Nephron progenitor cell (in vitro differentiated cells): ENCODE measurements at regions not wholly inside any gene's neighbourhood (a gene's known extent, or its start where the extent isn't known, plus 50 kb on each side); places are given as distances from the start of the nearest gene placed in this dataset.

Experiments
- DNase-seq: peaks from one replicate; pipeline ENCODE4 v3.0.0; 2021
- H3K27ac Mint-ChIP-seq: 2 replicates; pipeline ENCODE4 v1.8.0; 2021; ENCODE audit warnings: mild to moderate bottlenecking, moderate library complexity, mixed read lengths
- H3K27me3 Mint-ChIP-seq: 2 replicates; pipeline ENCODE4 v1.8.0; 2021; ENCODE audit warnings: mild to moderate bottlenecking, low read depth, mixed read lengths; ENCODE audit not compliant: poor library complexity
- H3K36me3 Mint-ChIP-seq: 2 replicates; pipeline ENCODE4 v1.8.0; 2021; ENCODE audit warnings: low read depth, mixed read lengths
- H3K4me1 Mint-ChIP-seq: 2 replicates; pipeline ENCODE4 v1.8.0; 2021; ENCODE audit warnings: mixed read lengths
- H3K4me3 Mint-ChIP-seq: 2 replicates; pipeline ENCODE4 v1.8.0; 2021; ENCODE audit warnings: mild to moderate bottlenecking, moderate library complexity, mixed read lengths
- H3K9me3 Mint-ChIP-seq: 2 replicates; pipeline ENCODE4 v1.8.0; 2021; ENCODE audit warnings: mild to moderate bottlenecking, moderate library complexity, mixed read lengths
- TF ChIP-seq, protein P1 (sequence below): fragments of 200-600 bp; sonication (generic); IDR thresholded peaks from 2 replicates; pipeline ENCODE4 v1.5.0; 2021; ENCODE audit warnings: antibody characterized with exemption

DNA sequence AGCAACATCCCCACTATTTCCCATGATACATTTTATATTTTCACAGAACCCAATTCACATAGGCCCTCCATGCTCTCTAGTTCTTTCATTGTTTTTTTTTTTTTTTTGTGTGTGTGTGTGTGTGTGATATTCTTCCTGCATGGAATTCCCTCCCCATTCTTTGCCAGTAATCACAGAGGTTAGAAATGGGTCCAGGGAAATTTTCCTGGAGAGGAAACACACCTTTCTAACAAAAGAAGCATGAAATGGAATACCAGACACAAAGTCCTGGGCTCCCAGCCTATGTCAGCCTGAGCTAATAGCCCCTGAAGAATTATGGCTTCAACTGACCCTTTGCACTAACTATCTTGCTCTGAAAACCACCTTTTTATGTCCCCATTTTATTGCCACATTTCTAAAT lies 194.2 kb upstream of the NT5E start:
- peaks cover 3% of the 10 kb centered on the region for H3K27me3 Mint-ChIP-seq
- TF ChIP-seq, protein P1, sequence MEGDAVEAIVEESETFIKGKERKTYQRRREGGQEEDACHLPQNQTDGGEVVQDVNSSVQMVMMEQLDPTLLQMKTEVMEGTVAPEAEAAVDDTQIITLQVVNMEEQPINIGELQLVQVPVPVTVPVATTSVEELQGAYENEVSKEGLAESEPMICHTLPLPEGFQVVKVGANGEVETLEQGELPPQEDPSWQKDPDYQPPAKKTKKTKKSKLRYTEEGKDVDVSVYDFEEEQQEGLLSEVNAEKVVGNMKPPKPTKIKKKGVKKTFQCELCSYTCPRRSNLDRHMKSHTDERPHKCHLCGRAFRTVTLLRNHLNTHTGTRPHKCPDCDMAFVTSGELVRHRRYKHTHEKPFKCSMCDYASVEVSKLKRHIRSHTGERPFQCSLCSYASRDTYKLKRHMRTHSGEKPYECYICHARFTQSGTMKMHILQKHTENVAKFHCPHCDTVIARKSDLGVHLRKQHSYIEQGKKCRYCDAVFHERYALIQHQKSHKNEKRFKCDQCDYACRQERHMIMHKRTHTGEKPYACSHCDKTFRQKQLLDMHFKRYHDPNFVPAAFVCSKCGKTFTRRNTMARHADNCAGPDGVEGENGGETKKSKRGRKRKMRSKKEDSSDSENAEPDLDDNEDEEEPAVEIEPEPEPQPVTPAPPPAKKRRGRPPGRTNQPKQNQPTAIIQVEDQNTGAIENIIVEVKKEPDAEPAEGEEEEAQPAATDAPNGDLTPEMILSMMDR: no peak
- no peak overlapping the region for H3K4me3 Mint-ChIP-seq
- peaks cover 5% of the 10 kb centered on the region for H3K36me3 Mint-ChIP-seq
- peaks cover 5% of the 10 kb centered on the region for H3K9me3 Mint-ChIP-seq
- H3K27ac Mint-ChIP-seq: peak overlapping the region; percentile 24
- peaks cover 34% of the 10 kb centered on the region for H3K4me1 Mint-ChIP-seq
- DNase-seq: peak; percentile 23

DNA sequence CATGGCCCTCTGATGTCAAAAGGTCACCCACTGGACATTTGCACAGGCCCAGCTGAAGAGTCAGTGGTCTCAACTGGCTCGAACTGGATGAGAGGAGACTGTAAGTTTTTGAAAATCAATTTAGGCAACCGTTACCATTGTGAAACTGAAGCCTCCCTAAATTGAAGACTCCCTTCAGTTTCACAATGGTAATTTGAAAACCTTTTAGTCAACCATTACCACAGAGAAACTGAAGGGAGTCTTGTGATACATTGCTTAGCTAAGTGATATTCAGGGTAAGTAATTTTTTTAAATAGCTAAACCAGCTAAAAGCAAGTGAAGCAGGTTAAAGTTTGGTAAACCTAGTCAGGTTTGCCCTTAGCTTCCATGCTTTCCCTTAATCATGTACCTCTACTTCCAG lies 197.3 kb upstream of the NT5E start:
- Mint-ChIP-seq H3K4me3 (no peak overlapping the region), H3K36me3 (peaks cover 5% of the 10 kb centered on the region), H3K4me1 (peaks cover 23% of the 10 kb centered on the region), H3K27ac (no peak overlapping the region), H3K27me3 (peaks cover 13% of the 10 kb centered on the region), H3K9me3 (peaks cover 17% of the 10 kb centered on the region)
- TF ChIP-seq, protein P1: no peak
- no peak for DNase-seq

DNA sequence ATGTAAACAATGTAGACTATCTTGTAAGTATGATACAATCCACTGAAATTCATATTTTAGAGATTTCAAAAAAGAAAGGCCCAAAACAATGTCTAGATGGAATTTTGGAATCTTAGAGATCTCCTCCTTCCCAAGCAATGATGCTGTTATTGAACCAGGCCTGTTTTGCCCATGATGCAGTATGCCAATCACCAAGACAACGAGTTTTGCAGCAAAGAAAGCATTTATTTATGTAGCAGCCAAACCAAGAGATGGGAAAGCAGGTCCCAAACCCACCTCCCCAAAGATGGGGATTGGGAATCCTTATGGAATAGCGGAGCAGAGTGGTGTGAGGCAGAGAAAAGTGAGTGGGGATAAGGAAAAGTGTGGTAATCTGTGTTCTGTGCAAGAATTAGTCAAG lies 197.8 kb upstream of the NT5E start:
- peaks cover 13% of the 10 kb centered on the region for H3K27me3 Mint-ChIP-seq
- H3K4me1 Mint-ChIP-seq: peaks cover 23% of the 10 kb centered on the region
- H3K9me3 Mint-ChIP-seq: peaks cover 17% of the 10 kb centered on the region
- no peak for DNase-seq
- no peak overlapping the region for H3K4me3 Mint-ChIP-seq
- TF ChIP-seq, protein P1: no peak
- H3K27ac Mint-ChIP-seq: no peak overlapping the region
- H3K36me3 Mint-ChIP-seq: peaks cover 5% of the 10 kb centered on the region

DNA sequence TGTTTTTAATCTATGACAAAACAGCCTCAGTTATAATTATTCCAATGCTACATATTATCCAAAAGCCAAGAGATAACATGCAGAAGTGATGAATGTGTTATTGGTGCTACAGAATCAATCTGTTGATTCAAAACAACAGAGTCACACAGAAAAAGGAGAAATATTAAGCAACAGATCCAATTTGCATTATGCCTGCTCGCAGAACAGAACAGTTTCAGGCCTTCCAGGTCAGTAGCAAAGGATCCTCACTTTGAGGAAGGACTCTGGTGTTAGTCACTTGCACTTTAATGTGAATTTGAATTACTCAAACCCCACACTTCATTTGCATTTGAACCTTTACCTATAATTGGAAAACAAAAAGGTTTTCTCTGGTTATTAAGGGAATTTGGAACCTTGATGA lies 198.6 kb upstream of the NT5E start:
- no peak overlapping the region for H3K4me3 Mint-ChIP-seq
- TF ChIP-seq, protein P1: no peak
- H3K27ac Mint-ChIP-seq: no peak overlapping the region
- peaks cover 17% of the 10 kb centered on the region for H3K9me3 Mint-ChIP-seq
- no peak for DNase-seq
- peaks cover 5% of the 10 kb centered on the region for H3K36me3 Mint-ChIP-seq
- H3K27me3 Mint-ChIP-seq: peaks cover 10% of the 10 kb centered on the region
- H3K4me1 Mint-ChIP-seq: peaks cover 18% of the 10 kb centered on the region

DNA sequence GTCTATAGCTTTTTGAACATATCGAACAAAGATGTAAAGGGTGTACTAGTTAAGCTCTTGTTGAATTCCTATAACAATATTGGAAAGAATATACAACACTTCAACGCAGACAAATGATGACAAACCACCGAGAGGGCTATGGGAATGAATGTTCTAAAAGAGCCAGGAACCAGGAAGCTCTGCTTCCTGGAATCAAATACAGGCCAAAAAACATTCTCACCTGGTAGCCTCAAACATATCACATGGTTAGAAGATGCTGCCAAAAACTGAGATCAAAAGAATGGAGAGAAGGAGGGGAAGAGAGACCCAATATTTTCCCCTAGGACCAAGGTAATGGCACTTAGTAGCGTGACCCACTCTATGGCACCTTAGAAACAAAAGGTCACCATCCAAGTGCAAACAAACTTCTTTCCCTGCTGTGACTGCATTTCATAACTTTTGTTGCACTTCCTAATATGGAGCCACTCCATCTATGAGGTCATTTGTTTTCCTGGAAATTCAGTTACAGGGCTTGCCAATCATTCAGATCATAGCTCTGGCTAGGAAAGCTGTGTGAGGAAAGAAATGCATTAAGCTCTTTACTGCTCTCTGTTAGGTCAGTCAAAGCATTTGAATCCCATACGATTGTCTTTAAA lies 199.2 kb upstream of the NT5E start:
- peaks cover 10% of the 10 kb centered on the region for H3K27me3 Mint-ChIP-seq
- TF ChIP-seq, protein P1: no peak
- peaks cover 17% of the 10 kb centered on the region for H3K9me3 Mint-ChIP-seq
- no peak overlapping the region for H3K27ac Mint-ChIP-seq
- H3K36me3 Mint-ChIP-seq: peaks cover 5% of the 10 kb centered on the region
- H3K4me3 Mint-ChIP-seq: no peak overlapping the region
- H3K4me1 Mint-ChIP-seq: peaks cover 12% of the 10 kb centered on the region
- no peak for DNase-seq

DNA sequence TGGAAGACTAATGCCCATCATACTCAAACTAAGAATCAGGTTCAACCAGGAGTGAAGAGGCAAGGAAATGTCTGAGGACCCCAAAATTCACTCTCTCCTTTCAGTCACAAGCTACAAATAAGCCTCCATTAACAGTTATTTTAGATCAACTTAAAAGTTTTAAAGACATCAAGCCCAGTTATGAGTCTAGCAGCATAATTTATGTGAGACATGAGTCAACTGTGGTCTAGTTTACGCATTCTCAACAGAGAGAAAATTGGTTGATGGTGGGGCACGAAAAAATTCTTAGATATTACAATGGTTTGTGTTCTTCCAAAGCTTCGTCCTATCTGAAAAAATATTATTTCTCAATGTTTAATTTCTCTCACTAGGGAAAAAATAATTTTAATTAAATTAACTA lies 204.9 kb upstream of the NT5E start:
- peaks cover 9% of the 10 kb centered on the region for H3K27me3 Mint-ChIP-seq

More for the DNA sequence above, 204.9 kb upstream of the NT5E start:
- no peaks in the 10 kb centered on the region for H3K4me1 Mint-ChIP-seq
- H3K9me3 Mint-ChIP-seq: peaks cover 11% of the 10 kb centered on the region
- no peaks in the 10 kb centered on the region for H3K36me3 Mint-ChIP-seq
- no peak overlapping the region for H3K4me3 Mint-ChIP-seq
- DNase-seq: no peak
- TF ChIP-seq, protein P1: no peak
- no peak overlapping the region for H3K27ac Mint-ChIP-seq
